ENCODE measurements at regions not wholly inside any gene's neighbourhood (a gene's known extent, or its start where the extent isn't known, plus 50 kb on each side); places are given as distances from the start of the nearest gene placed in this dataset.

GRCh38 chr4:178894126-178894525, 1451.9 kb upstream of the AGA start:
- H3K14ac ChIP-seq (ENCODE audit: low read length in 2 of 2): no peak overlapping the region
- no peak overlapping the region for H3K4me2 ChIP-seq (ENCODE audit: low read length, poor library complexity, severe bottlenecking)
- H2BK5ac ChIP-seq (ENCODE audit: low read depth, low read length, poor library complexity, severe bottlenecking): no peak overlapping the region
- H3K36me3 ChIP-seq (ENCODE audit: control insufficient read depth in 1 of 2, insufficient read depth in 2 of 2, low read depth in 1 of 2, low read length in 2 of 2): no peaks in the 10 kb centered on the region
- H3K4me3 ChIP-seq (ENCODE audit: insufficient read depth in 1 of 2, low read depth in 1 of 2, low read length in 2 of 2): no peak overlapping the region
- no peak overlapping the region for H4K91ac ChIP-seq (ENCODE audit: low read length)
- H3K23ac ChIP-seq (ENCODE audit: low read length in 2 of 2): no peak overlapping the region
- no peak for DNase-seq
- peaks cover 16% of the 10 kb centered on the region for H3K9me3 ChIP-seq (ENCODE audit: control insufficient read depth, low read length)
- no peak overlapping the region for H2BK12ac ChIP-seq (ENCODE audit: low read length in 2 of 2)
- H3K9ac ChIP-seq (ENCODE audit: low read length): no peak overlapping the region
- WGBS: 96% methylated on average over 9 of the region's 9 CpGs
- no peak overlapping the region for H3K18ac ChIP-seq (ENCODE audit: low read depth in 1 of 2, low read length in 2 of 2)
- no peaks in the 10 kb centered on the region for H3K27me3 ChIP-seq (ENCODE audit: control insufficient read depth in 1 of 2, insufficient read depth in 1 of 2, low read length in 2 of 2)
- H2BK120ac ChIP-seq (ENCODE audit: low read depth, low read length): no peak overlapping the region
- no peak overlapping the region for H2AK5ac ChIP-seq (ENCODE audit: low read length, severe bottlenecking)
- no peak overlapping the region for H4K8ac ChIP-seq (ENCODE audit: low read length)
- H2BK15ac ChIP-seq (ENCODE audit: low read depth, poor library complexity, severe bottlenecking): no peak overlapping the region
- no peaks in the 10 kb centered on the region for H3K79me1 ChIP-seq (replicated peaks; ENCODE audit: low read length, poor library complexity, severe bottlenecking)
- H2AFZ ChIP-seq (ENCODE audit: low read depth, low read length): no peak overlapping the region
- H3K4me1 ChIP-seq (ENCODE audit: control insufficient read depth, insufficient read depth, low read depth, low read length): no peaks in the 10 kb centered on the region
- no peak overlapping the region for H3K4ac ChIP-seq (ENCODE audit: low read depth in 1 of 2, low read length in 2 of 2)
- H3K27ac ChIP-seq (ENCODE audit: low read length, poor library complexity, severe bottlenecking): no peak overlapping the region

GRCh38 chr4:178899084-178899483, 1456.8 kb upstream of the AGA start:
- Histone ChIP-seq H3K4me2 (ENCODE audit: low read length, poor library complexity, severe bottlenecking) (no peak overlapping the region), H2BK12ac (ENCODE audit: low read length in 2 of 2) (no peak overlapping the region), H2BK120ac (ENCODE audit: low read depth, low read length) (no peak overlapping the region), H3K14ac (ENCODE audit: low read length in 2 of 2) (no peak overlapping the region), H4K8ac (ENCODE audit: low read length) (no peak overlapping the region), H3K18ac (ENCODE audit: low read depth in 1 of 2, low read length in 2 of 2) (no peak overlapping the region), H3K9me3 (ENCODE audit: control insufficient read depth, low read length) (peaks cover 17% of the 10 kb centered on the region), H2BK5ac (ENCODE audit: low read depth, low read length, poor library complexity, severe bottlenecking) (no peak overlapping the region), H3K9ac (ENCODE audit: low read length) (no peak overlapping the region), H3K36me3 (ENCODE audit: control insufficient read depth in 1 of 2, insufficient read depth in 2 of 2, low read depth in 1 of 2, low read length in 2 of 2) (no peaks in the 10 kb centered on the region), H2AFZ (ENCODE audit: low read depth, low read length) (no peak overlapping the region), H3K4me3 (ENCODE audit: insufficient read depth in 1 of 2, low read depth in 1 of 2, low read length in 2 of 2) (no peak overlapping the region), H3K4ac (ENCODE audit: low read depth in 1 of 2, low read length in 2 of 2) (no peak overlapping the region), H2AK5ac (ENCODE audit: low read length, severe bottlenecking) (no peak overlapping the region), H3K4me1 (ENCODE audit: control insufficient read depth, insufficient read depth, low read depth, low read length) (no peaks in the 10 kb centered on the region), H3K27ac (ENCODE audit: low read length, poor library complexity, severe bottlenecking) (no peak overlapping the region), H3K79me1 (replicated peaks; ENCODE audit: low read length, poor library complexity, severe bottlenecking) (no peaks in the 10 kb centered on the region), H3K23ac (ENCODE audit: low read length in 2 of 2) (no peak overlapping the region), H4K91ac (ENCODE audit: low read length) (no peak overlapping the region), H2BK15ac (ENCODE audit: low read depth, poor library complexity, severe bottlenecking) (no peak overlapping the region), H3K27me3 (ENCODE audit: control insufficient read depth in 1 of 2, insufficient read depth in 1 of 2, low read length in 2 of 2) (no peaks in the 10 kb centered on the region)
- 96% methylated on average over 2 of the region's 2 CpGs for WGBS
- no peak for DNase-seq

- Histone ChIP-seq H2BK120ac (ENCODE audit: low read depth, low read length) (no peak overlapping the region), H3K4me2 (ENCODE audit: low read length, poor library complexity, severe bottlenecking) (no peak overlapping the region), H3K23ac (ENCODE audit: low read length in 2 of 2) (no peak overlapping the region), H3K14ac (ENCODE audit: low read length in 2 of 2) (no peak overlapping the region), H2AK5ac (ENCODE audit: low read length, severe bottlenecking) (no peak overlapping the region), H2BK12ac (ENCODE audit: low read length in 2 of 2) (no peak overlapping the region), H3K27me3 (ENCODE audit: control insufficient read depth in 1 of 2, insufficient read depth in 1 of 2, low read length in 2 of 2) (no peaks in the 10 kb centered on the region), H3K9me3 (ENCODE audit: control insufficient read depth, low read length) (peaks cover 15% of the 10 kb centered on the region), H4K91ac (ENCODE audit: low read length) (no peak overlapping the region), H3K9ac (ENCODE audit: low read length) (no peak overlapping the region), H3K79me1 (replicated peaks; ENCODE audit: low read length, poor library complexity, severe bottlenecking) (no peaks in the 10 kb centered on the region), H3K4me3 (ENCODE audit: insufficient read depth in 1 of 2, low read depth in 1 of 2, low read length in 2 of 2) (no peak overlapping the region), H2AFZ (ENCODE audit: low read depth, low read length) (no peak overlapping the region), H3K27ac (ENCODE audit: low read length, poor library complexity, severe bottlenecking) (no peak overlapping the region), H3K4me1 (ENCODE audit: control insufficient read depth, insufficient read depth, low read depth, low read length) (no peaks in the 10 kb centered on the region), H3K36me3 (ENCODE audit: control insufficient read depth in 1 of 2, insufficient read depth in 2 of 2, low read depth in 1 of 2, low read length in 2 of 2) (no peaks in the 10 kb centered on the region), H2BK5ac (ENCODE audit: low read depth, low read length, poor library complexity, severe bottlenecking) (no peak overlapping the region), H4K8ac (ENCODE audit: low read length) (no peak overlapping the region), H2BK15ac (ENCODE audit: low read depth, poor library complexity, severe bottlenecking) (no peak overlapping the region), H3K18ac (ENCODE audit: low read depth in 1 of 2, low read length in 2 of 2) (no peak overlapping the region), H3K4ac (ENCODE audit: low read depth in 1 of 2, low read length in 2 of 2) (no peak overlapping the region)
- no CpG with 5 or more reads among the region's 1 CpG for WGBS
- DNase-seq: no peak
Observed at GRCh38 chr4:178917756-178918155, 1475.5 kb upstream of the AGA start.

GRCh38 chr4:178937130-178937529, 1494.9 kb upstream of the AGA start:
- H3K4me3 ChIP-seq (ENCODE audit: insufficient read depth in 1 of 2, low read depth in 1 of 2, low read length in 2 of 2): no peak overlapping the region
- H3K4ac ChIP-seq (ENCODE audit: low read depth in 1 of 2, low read length in 2 of 2): no peak overlapping the region
- H2AFZ ChIP-seq (ENCODE audit: low read depth, low read length): no peak overlapping the region
- no peak overlapping the region for H2AK5ac ChIP-seq (ENCODE audit: low read length, severe bottlenecking)
- no peak overlapping the region for H3K23ac ChIP-seq (ENCODE audit: low read length in 2 of 2)
- H3K9ac ChIP-seq (ENCODE audit: low read length): no peak overlapping the region
- H3K36me3 ChIP-seq (ENCODE audit: control insufficient read depth in 1 of 2, insufficient read depth in 2 of 2, low read depth in 1 of 2, low read length in 2 of 2): no peaks in the 10 kb centered on the region
- H3K27ac ChIP-seq (ENCODE audit: low read length, poor library complexity, severe bottlenecking): no peak overlapping the region
- no peaks in the 10 kb centered on the region for H3K79me1 ChIP-seq (replicated peaks; ENCODE audit: low read length, poor library complexity, severe bottlenecking)
- H2BK120ac ChIP-seq (ENCODE audit: low read depth, low read length): no peak overlapping the region
- H2BK12ac ChIP-seq (ENCODE audit: low read length in 2 of 2): no peak overlapping the region
- no peak overlapping the region for H2BK5ac ChIP-seq (ENCODE audit: low read depth, low read length, poor library complexity, severe bottlenecking)
- 66% methylated on average over 1 of the region's 1 CpG for WGBS
- DNase-seq: peak; percentile 39
- no peaks in the 10 kb centered on the region for H3K4me1 ChIP-seq (ENCODE audit: control insufficient read depth, insufficient read depth, low read depth, low read length)
- no peak overlapping the region for H3K18ac ChIP-seq (ENCODE audit: low read depth in 1 of 2, low read length in 2 of 2)
- no peaks in the 10 kb centered on the region for H3K27me3 ChIP-seq (ENCODE audit: control insufficient read depth in 1 of 2, insufficient read depth in 1 of 2, low read length in 2 of 2)
- no peak overlapping the region for H3K4me2 ChIP-seq (ENCODE audit: low read length, poor library complexity, severe bottlenecking)
- H4K8ac ChIP-seq (ENCODE audit: low read length): no peak overlapping the region
- H2BK15ac ChIP-seq (ENCODE audit: low read depth, poor library complexity, severe bottlenecking): no peak overlapping the region
- H4K91ac ChIP-seq (ENCODE audit: low read length): no peak overlapping the region
- H3K9me3 ChIP-seq (ENCODE audit: control insufficient read depth, low read length): peaks cover 22% of the 10 kb centered on the region
- no peak overlapping the region for H3K14ac ChIP-seq (ENCODE audit: low read length in 2 of 2)

All from mesenchymal stem cell (in vitro differentiated cells and primary cell).